CD4-positive, alpha-beta T cell treated with Interleukin-15 for 1 hour (primary cell): ENCODE measurements at regions not wholly inside any gene's neighbourhood (a gene's known extent, or its start where the extent isn't known, plus 50 kb on each side); places are given as distances from the start of the nearest gene placed in this dataset.

Source experiments
- DNase-seq: peaks from one replicate; pipeline ENCODE4 v3.0.0-alpha.2; 2020

GRCh38 chr13:112247471-112248405 lies 128.4 kb upstream of the SPACA7 start:
- no peak for DNase-seq

- DNase-seq: no peak
These were observed 127.8 kb upstream of the SPACA7 start for GRCh38 chr13:112248406-112248760.

GRCh38 chr13:112248862-112249592 lies 127.1 kb upstream of the SPACA7 start:
- no peak for DNase-seq

- no peak for DNase-seq
These were observed 126.2 kb upstream of the SPACA7 start for GRCh38 chr13:112249644-112250610.

GRCh38 chr13:112250788-112251445 lies 125.2 kb upstream of the SPACA7 start:
- DNase-seq: no peak

GRCh38 chr13:112251930-112252585 lies 124.1 kb upstream of the SPACA7 start:
- DNase-seq: no peak

- DNase-seq: no peak
These were observed 123.2 kb upstream of the SPACA7 start for GRCh38 chr13:112252804-112253590.

GRCh38 chr13:112253631-112254030 lies 122.5 kb upstream of the SPACA7 start:
- DNase-seq: no peak

GRCh38 chr13:112254061-112254818 lies 121.9 kb upstream of the SPACA7 start:
- no peak for DNase-seq

GRCh38 chr13:112254900-112255299 lies 121.3 kb upstream of the SPACA7 start:
- DNase-seq: no peak

GRCh38 chr13:112255550-112256120 lies 120.5 kb upstream of the SPACA7 start:
- no peak for DNase-seq

GRCh38 chr13:112256716-112257494 lies 119.2 kb upstream of the SPACA7 start:
- DNase-seq: no peak

- DNase-seq: no peak
These were observed 116.6 kb upstream of the SPACA7 start for GRCh38 chr13:112259511-112259910.

- DNase-seq: no peak
These were observed 115.8 kb upstream of the SPACA7 start for GRCh38 chr13:112260108-112261055.

GRCh38 chr13:112261924-112262323 lies 114.2 kb upstream of the SPACA7 start:
- DNase-seq: no peak

- no peak for DNase-seq
These were observed 113.0 kb upstream of the SPACA7 start for GRCh38 chr13:112263152-112263551.

- DNase-seq: no peak
These were observed 108.5 kb upstream of the SPACA7 start for GRCh38 chr13:112267660-112268059.

- no peak for DNase-seq
These were observed 105.2 kb upstream of the SPACA7 start for GRCh38 chr13:112270951-112271350.
